HL-60/S4 (cell line): ENCODE measurements at regions not wholly inside any gene's neighbourhood (a gene's known extent, or its start where the extent isn't known, plus 50 kb on each side); places are given as distances from the start of the nearest gene placed in this dataset.

Source experiments
- in situ Hi-C: fragments of 300-500 bp; cut with MboI; formaldehyde crosslinking; loops from 2 replicates; pipeline ENCODE4 v1.14.3; 2022; ENCODE audit warnings: low sequenced_read_pairs

GRCh38 chr3:154976072-154976983 lies 103.8 kb upstream of the MME start:
- in situ Hi-C loops = no loop called here

- in situ Hi-C loops = no loop called here
Observed at GRCh38 chr3:154973851-154974250, 106.3 kb upstream of the MME start.

GRCh38 chr3:154972951-154973350 lies 107.2 kb upstream of the MME start:
- in situ Hi-C loops = no loop called here

- in situ Hi-C loops = no loop called here
Observed at GRCh38 chr3:154971771-154972326, 108.3 kb upstream of the MME start.

- in situ Hi-C loops = no loop called here
Observed at GRCh38 chr3:154971341-154971740, 108.8 kb upstream of the MME start.

- in situ Hi-C loops = no loop called here
Observed at GRCh38 chr3:154970797-154971196, 109.3 kb upstream of the MME start.

- in situ Hi-C loops = no loop called here
Observed at GRCh38 chr3:154969366-154969765, 110.8 kb upstream of the MME start.

GRCh38 chr3:154967090-154967489 lies 113.0 kb upstream of the MME start:
- in situ Hi-C loops = no loop called here

GRCh38 chr3:154956815-154957214 lies 123.3 kb upstream of the MME start:
- in situ Hi-C loops = no loop called here

GRCh38 chr3:154955907-154956533 lies 124.1 kb upstream of the MME start:
- in situ Hi-C loops = no loop called here

GRCh38 chr3:154954757-154955156 lies 125.4 kb upstream of the MME start:
- in situ Hi-C loops = no loop called here

GRCh38 chr3:154953538-154953937 lies 126.6 kb upstream of the MME start:
- in situ Hi-C loops = no loop called here

- in situ Hi-C loops = no loop called here
Observed at GRCh38 chr3:154952553-154952952, 127.6 kb upstream of the MME start.

- in situ Hi-C loops = no loop called here
Observed at GRCh38 chr3:154943981-154944380, 136.1 kb upstream of the MME start.

- in situ Hi-C loops = no loop called here
Observed at GRCh38 chr3:154942827-154943226, 137.3 kb upstream of the MME start.

GRCh38 chr3:154936196-154936595 lies 143.9 kb upstream of the MME start:
- in situ Hi-C loops = no loop called here

GRCh38 chr3:154933581-154933980 lies 146.5 kb upstream of the MME start:
- in situ Hi-C loops = no loop called here

GRCh38 chr3:154932633-154933032 lies 147.5 kb upstream of the MME start:
- in situ Hi-C loops = no loop called here

- in situ Hi-C loops = no loop called here
Observed at GRCh38 chr3:154931484-154931883, 148.6 kb upstream of the MME start.

- in situ Hi-C loops = no loop called here
Observed at GRCh38 chr3:154926721-154927120, 153.4 kb upstream of the MME start.

- in situ Hi-C loops = no loop called here
Observed at GRCh38 chr3:154921351-154921750, 158.8 kb upstream of the MME start.

- in situ Hi-C loops = no loop called here
Observed at GRCh38 chr3:154919226-154919625, 160.9 kb upstream of the MME start.
